Prostate gland (tissue), 2 donors: ENCODE measurements at regions not wholly inside any gene's neighbourhood (a gene's known extent, or its start where the extent isn't known, plus 50 kb on each side); places are given as distances from the start of the nearest gene placed in this dataset.
A peak's percentile ranks its signal among the peaks of the same experiment; 100 is the strongest.

Source experiments
- DNase-seq: peaks from one replicate; pipeline ENCODE4 v3.0.0-alpha.2; 2019; ENCODE audit warnings: low spot score
- H3K27ac ChIP-seq, 2 donors: fragments of 200-600 bp; sonication (generic); 2 replicates each; pipeline ENCODE4 v1.5.1; 2017 to 2019
- H3K27me3 ChIP-seq: fragments of 200-600 bp; sonication (generic); replicated peaks from 2 replicates; pipeline ENCODE4 v1.5.1; 2019; ENCODE audit not compliant: insufficient read depth
- H3K36me3 ChIP-seq, 2 donors: fragments of 200-600 bp; sonication (generic); 1 replicate in 1 of 2; 2 replicates in 1 of 2; pipeline versions ENCODE4 v1.5.1 to v1.8.1; 2017 to 2019
- H3K4me1 ChIP-seq: fragments of 200-600 bp; sonication (generic); replicated peaks from 2 replicates; pipeline ENCODE4 v1.5.1; 2019
- H3K4me3 ChIP-seq, 2 donors: fragments of 200-600 bp; sonication (generic); 2 replicates each; pipeline ENCODE4 v1.5.1; 2017 to 2019
- H3K9me3 ChIP-seq: fragments of 200-600 bp; sonication (generic); 2 replicates; pipeline ENCODE4 v1.5.1; 2017
- POLR2A ChIP-seq: fragments of 450-650 bp; IDR thresholded peaks from one replicate; pipeline ENCODE4 v1.6.1; 2016; ENCODE audit warnings: antibody characterized with exemption, mild to moderate bottlenecking
- POLR2AphosphoS5 ChIP-seq: sonication (generic); formaldehyde crosslinking; IDR thresholded peaks from one replicate; pipeline ENCODE4 v1.6.1; 2017; ENCODE audit warnings: antibody characterized with exemption
- WGBS: methylation state at CpG from one replicate; pipeline ENCODE4 v1.1.5; 2018; 5-methylcytosine and 5-hydroxymethylcytosine counted together
- intact Hi-C: fragments of 100-400 bp; cut with DNase I; formaldehyde crosslinking; loops from one replicate; pipeline ENCODE4 v1.14.2; 2022
- TF ChIP-seq, protein P1 (sequence below), 4 experiments: fragments of 200-600 bp in 2 of 4; fragments of 450-650 bp in 2 of 4; sonication (generic) in 2 of 4; IDR thresholded peaks; 1 replicate in 3 of 4; 2 replicates in 1 of 4; pipeline ENCODE4 v1.5.1; 2016 to 2019; ENCODE audit warnings: antibody characterized with exemption in 4 of 4, mild to moderate bottlenecking in 2 of 4, moderate library complexity in 2 of 4

DNA sequence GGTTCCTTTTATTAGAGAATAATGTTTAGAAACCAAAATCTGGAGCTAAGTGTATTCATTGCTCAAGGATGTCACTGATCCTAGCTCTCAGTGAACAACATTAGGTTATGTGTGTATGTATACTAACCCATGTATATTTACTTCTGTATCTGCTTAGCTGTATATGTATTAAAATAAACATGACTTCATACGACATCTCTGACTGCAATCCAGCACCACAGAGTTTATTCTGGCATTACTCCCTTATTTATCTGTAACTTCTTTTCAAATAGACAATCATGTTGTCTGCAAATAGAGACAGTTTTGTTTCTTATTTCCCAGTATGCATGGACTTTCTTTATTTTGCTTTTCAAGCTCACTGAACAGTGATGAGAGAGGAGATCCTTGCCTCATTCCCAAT is 441.0 kb upstream of the NFE2L3 start:
- Histone ChIP-seq H3K27me3 (no peaks in the 10 kb centered on the region), H3K4me3 (no peak overlapping the region), H3K27ac (peak overlapping the region in 1 of 2 donors; percentile 55), H3K9me3 (no peaks in the 10 kb centered on the region), H3K36me3 (no peaks in the 10 kb centered on the region), H3K4me1 (no peaks in the 10 kb centered on the region)
- intact Hi-C loops: no loop called here
- no peak for TF ChIP-seq POLR2A
- TF ChIP-seq POLR2AphosphoS5: peak; percentile 24
- DNase-seq: no peak
- 32% methylated on average over 1 of the region's 1 CpG for WGBS

DNA sequence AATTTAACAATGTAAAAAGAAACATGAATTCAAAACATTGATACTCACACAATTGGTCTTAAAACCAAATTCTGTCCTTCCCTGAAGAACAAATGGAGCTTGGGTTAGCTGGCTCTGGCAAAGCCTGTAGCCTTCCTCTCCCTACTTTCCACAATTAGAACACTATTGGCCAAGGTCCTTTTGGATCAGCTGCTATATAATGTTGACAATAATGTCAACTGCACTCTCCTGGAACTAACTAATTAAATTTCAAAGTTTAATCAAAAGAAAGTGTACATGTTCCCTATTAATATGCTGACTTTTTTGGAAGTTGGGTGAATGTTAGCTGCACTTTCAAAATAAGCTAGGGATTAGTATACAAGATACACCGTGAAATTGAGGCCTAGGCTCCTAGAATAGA is 440.1 kb upstream of the NFE2L3 start:
- no peak overlapping the region for H3K4me3 ChIP-seq
- no peaks in the 10 kb centered on the region for H3K27me3 ChIP-seq
- no peaks in the 10 kb centered on the region for H3K9me3 ChIP-seq
- H3K27ac ChIP-seq: peak overlapping the region; percentile 25 to 55
- intact Hi-C loops: no loop called here
- H3K4me1 ChIP-seq: no peaks in the 10 kb centered on the region
- TF ChIP-seq POLR2AphosphoS5: peak; percentile 63
- no peak for TF ChIP-seq POLR2A
- no peak for DNase-seq
- WGBS: 47% methylated on average over 1 of the region's 1 CpG
- H3K36me3 ChIP-seq: no peaks in the 10 kb centered on the region

DNA sequence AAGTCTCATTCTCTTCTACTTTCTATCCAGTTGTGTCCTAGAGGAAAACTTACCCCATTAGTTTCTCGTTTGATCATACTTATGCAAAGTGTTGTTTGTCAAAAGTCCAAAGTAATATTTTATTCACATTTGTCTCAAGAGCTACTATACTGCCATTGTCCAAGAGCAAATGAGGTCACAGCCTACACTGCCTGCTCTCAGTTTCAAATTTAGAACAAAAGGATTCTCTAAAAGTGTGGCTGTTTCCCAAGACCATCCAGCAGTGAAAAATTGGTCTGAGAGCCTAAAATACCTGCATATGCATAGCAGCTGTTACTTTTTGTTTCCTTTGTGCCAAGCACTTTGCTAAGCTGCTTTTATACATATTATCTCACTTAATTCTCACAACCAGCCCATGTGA is 439.5 kb upstream of the NFE2L3 start:
- H3K4me3 ChIP-seq: no peak overlapping the region
- H3K9me3 ChIP-seq: no peaks in the 10 kb centered on the region
- H3K4me1 ChIP-seq: no peaks in the 10 kb centered on the region
- DNase-seq: no peak
- TF ChIP-seq, protein P1, sequence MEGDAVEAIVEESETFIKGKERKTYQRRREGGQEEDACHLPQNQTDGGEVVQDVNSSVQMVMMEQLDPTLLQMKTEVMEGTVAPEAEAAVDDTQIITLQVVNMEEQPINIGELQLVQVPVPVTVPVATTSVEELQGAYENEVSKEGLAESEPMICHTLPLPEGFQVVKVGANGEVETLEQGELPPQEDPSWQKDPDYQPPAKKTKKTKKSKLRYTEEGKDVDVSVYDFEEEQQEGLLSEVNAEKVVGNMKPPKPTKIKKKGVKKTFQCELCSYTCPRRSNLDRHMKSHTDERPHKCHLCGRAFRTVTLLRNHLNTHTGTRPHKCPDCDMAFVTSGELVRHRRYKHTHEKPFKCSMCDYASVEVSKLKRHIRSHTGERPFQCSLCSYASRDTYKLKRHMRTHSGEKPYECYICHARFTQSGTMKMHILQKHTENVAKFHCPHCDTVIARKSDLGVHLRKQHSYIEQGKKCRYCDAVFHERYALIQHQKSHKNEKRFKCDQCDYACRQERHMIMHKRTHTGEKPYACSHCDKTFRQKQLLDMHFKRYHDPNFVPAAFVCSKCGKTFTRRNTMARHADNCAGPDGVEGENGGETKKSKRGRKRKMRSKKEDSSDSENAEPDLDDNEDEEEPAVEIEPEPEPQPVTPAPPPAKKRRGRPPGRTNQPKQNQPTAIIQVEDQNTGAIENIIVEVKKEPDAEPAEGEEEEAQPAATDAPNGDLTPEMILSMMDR (IDR thresholded peaks at IDR 0.05): no peak
- no peaks in the 10 kb centered on the region for H3K36me3 ChIP-seq
- H3K27me3 ChIP-seq: no peaks in the 10 kb centered on the region
- peak overlapping the region in 1 of 2 donors; percentile 25 for H3K27ac ChIP-seq
- intact Hi-C loops: no loop called here
- whole genome bisulfite sequencing: 47% methylated on average over 1 of the region's 1 CpG

DNA sequence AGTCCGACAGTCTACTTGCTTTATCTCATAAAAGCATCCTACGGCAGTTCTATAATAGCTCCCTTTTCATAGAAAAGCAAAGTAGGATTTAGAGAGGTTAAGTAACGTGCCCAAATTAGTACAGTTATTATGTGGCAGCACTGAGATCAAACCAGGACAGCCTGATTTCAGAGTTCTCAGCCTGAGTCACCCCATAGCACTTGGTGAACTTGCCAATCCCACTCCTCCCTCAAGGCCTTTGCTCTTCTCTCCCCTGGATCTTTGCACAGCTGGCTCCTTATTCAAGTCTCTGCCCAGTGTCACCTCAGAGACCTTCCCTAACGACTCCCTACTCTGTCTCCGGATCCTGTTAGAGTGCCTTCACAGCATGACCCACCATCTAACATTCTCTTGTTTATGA is 438.0 kb upstream of the NFE2L3 start:
- WGBS: 75% methylated on average over 5 of the region's 5 CpGs
- no peaks in the 10 kb centered on the region for H3K4me1 ChIP-seq
- no peak overlapping the region for H3K4me3 ChIP-seq
- DNase-seq: no peak
- intact Hi-C loops: no loop called here
- TF ChIP-seq, protein P1 (IDR thresholded peaks at IDR 0.05): no peak
- TF ChIP-seq POLR2AphosphoS5: no peak
- no peak for TF ChIP-seq POLR2A
- H3K27ac ChIP-seq: no peak overlapping the region
- no peaks in the 10 kb centered on the region for H3K27me3 ChIP-seq
- no peaks in the 10 kb centered on the region for H3K36me3 ChIP-seq
- H3K9me3 ChIP-seq: no peaks in the 10 kb centered on the region

DNA sequence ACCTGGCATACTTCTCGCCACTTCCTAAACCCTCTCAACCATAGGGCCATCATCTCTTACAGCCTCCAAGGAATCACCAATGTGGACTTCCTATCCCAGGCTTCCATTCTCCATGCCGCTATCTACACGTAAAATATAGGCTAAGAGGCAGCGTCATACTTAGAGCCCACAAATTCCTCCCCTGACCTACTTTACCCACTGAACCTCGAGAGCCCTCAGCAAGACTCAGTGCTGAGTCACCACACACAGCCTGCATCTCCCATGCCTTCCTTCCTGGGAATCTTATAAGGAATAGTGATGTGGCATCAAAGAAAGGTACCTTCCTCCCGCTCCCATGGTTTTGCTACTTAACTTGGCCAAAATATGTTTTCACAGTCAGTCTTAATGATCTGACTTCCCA is 435.6 kb upstream of the NFE2L3 start:
- no peak for TF ChIP-seq POLR2A
- TF ChIP-seq, protein P1 (IDR thresholded peaks at IDR 0.05): no peak
- TF ChIP-seq POLR2AphosphoS5: no peak

GRCh38 chr7:25718596-25718995 is 433.4 kb upstream of the NFE2L3 start:
- H3K36me3 ChIP-seq: no peaks in the 10 kb centered on the region
- no peak overlapping the region for H3K4me3 ChIP-seq
- no peaks in the 10 kb centered on the region for H3K4me1 ChIP-seq
- no peak for DNase-seq
- TF ChIP-seq, protein P1 (IDR thresholded peaks at IDR 0.05): no peak
- TF ChIP-seq POLR2A: no peak
- peak; percentile 28 for TF ChIP-seq POLR2AphosphoS5
- intact Hi-C loops: no loop called here
- no peaks in the 10 kb centered on the region for H3K9me3 ChIP-seq
- H3K27me3 ChIP-seq: no peaks in the 10 kb centered on the region
- no peak overlapping the region for H3K27ac ChIP-seq
- 64% methylated on average over 4 of the region's 4 CpGs for WGBS

More for the DNA sequence above, 435.6 kb upstream of the NFE2L3 start:
- H3K4me1 ChIP-seq: no peaks in the 10 kb centered on the region
- intact Hi-C loops: no loop called here
- WGBS: 90% methylated on average over 6 of the region's 6 CpGs
- H3K9me3 ChIP-seq: no peaks in the 10 kb centered on the region
- H3K27me3 ChIP-seq: no peaks in the 10 kb centered on the region
- no peak overlapping the region for H3K4me3 ChIP-seq
- DNase-seq: no peak
- no peaks in the 10 kb centered on the region for H3K36me3 ChIP-seq
- H3K27ac ChIP-seq: no peak overlapping the region
